SU-DHL-6 (cell line): ENCODE measurements at regions not wholly inside any gene's neighbourhood (a gene's known extent, or its start where the extent isn't known, plus 50 kb on each side); places are given as distances from the start of the nearest gene placed in this dataset.

ENCODE experiments used
- H2AFZ ChIP-seq: fragments of 200-600 bp; sonication (generic); 2 replicates; pipeline ENCODE4 v1.6.1; 2014; ENCODE audit warnings: low read depth, mild to moderate bottlenecking, moderate library complexity, mixed read lengths, antibody characterized with exemption, low read length; ENCODE audit not compliant: severe bottlenecking
- H3F3A ChIP-seq: fragments of 200-600 bp; shearing (Covaris generic); 2 replicates; pipeline ENCODE4 v1.6.0; 2016; ENCODE audit warnings: antibody characterized with exemption, mild to moderate bottlenecking; ENCODE audit not compliant: insufficient read depth
- H3K27ac ChIP-seq: fragments of 200-600 bp; sonication (generic); 2 replicates; pipeline ENCODE4 v1.5.1; 2016; ENCODE audit warnings: low read depth, mild to moderate bottlenecking, low read length, moderate library complexity, mixed read lengths
- H3K27me3 ChIP-seq: fragments of 200-600 bp; sonication (generic), shearing (Covaris generic); 2 replicates; pipeline ENCODE4 v1.6.0; 2014; ENCODE audit warnings: mild to moderate bottlenecking, low read length
- H3K36me3 ChIP-seq: fragments of 200-600 bp; sonication (generic); 2 replicates; pipeline ENCODE4 v1.6.1; 2014; ENCODE audit warnings: mild to moderate bottlenecking, low read length, mixed read lengths
- H3K4me2 ChIP-seq: fragments of 300-600, 200-600 bp; shearing (Covaris generic), sonication (generic); 2 replicates; pipeline ENCODE4 v1.6.0; 2014; ENCODE audit warnings: low read length, low read depth, mild to moderate bottlenecking; ENCODE audit not compliant: poor library complexity, severe bottlenecking
- H3K4me3 ChIP-seq: fragments of 200-600 bp; sonication (generic); 2 replicates; pipeline ENCODE4 v1.5.1; 2014; ENCODE audit warnings: antibody characterized with exemption, low read length, mild to moderate bottlenecking, mixed read lengths; ENCODE audit not compliant: insufficient read depth, poor library complexity, severe bottlenecking
- H3K79me2 ChIP-seq: fragments of 200-600 bp; sonication (generic); 2 replicates; pipeline ENCODE4 v1.6.1; 2014; ENCODE audit warnings: mild to moderate bottlenecking, low read length, moderate library complexity; ENCODE audit not compliant: insufficient read depth
- H3K9ac ChIP-seq: fragments of 200-600 bp; sonication (generic); 2 replicates; pipeline ENCODE4 v1.7.0; 2014; ENCODE audit warnings: mild to moderate bottlenecking, low read length
- H3K9me2 ChIP-seq: fragments of 200-600 bp; sonication (generic); replicated peaks from 2 replicates; pipeline ENCODE4 v1.6.1; 2014; ENCODE audit warnings: low read length; ENCODE audit not compliant: insufficient read depth
- H3K9me3 ChIP-seq: fragments of 200-600 bp; sonication (generic); 2 replicates; pipeline ENCODE4 v1.6.1; 2014; ENCODE audit warnings: low read length, mixed read lengths; ENCODE audit not compliant: insufficient read depth
- H4K20me1 ChIP-seq: fragments of 200-600 bp; sonication (generic); 2 replicates; pipeline ENCODE4 v1.6.1; 2014; ENCODE audit warnings: low read depth, mild to moderate bottlenecking, antibody characterized with exemption, low read length, moderate library complexity, mixed read lengths
- CTCF ChIP-seq: fragments of 200-600 bp; sonication (generic); IDR thresholded peaks from one replicate; pipeline ENCODE4 v1.5.1; 2017; ENCODE audit warnings: antibody characterized with exemption, mild to moderate bottlenecking, low read length, moderate library complexity; ENCODE audit not compliant: insufficient read depth, poor library complexity, severe bottlenecking
- EZH2phosphoT487 ChIP-seq: fragments of 200-600 bp; sonication (generic), shearing (Covaris generic); conservative IDR thresholded peaks from 2 replicates; pipeline ENCODE4 v1.6.1; 2018; ENCODE audit warnings: mild to moderate bottlenecking, antibody characterized with exemption, low read length, moderate library complexity, mixed read lengths

GRCh38 chr5:125134216-125135081, 388.0 kb upstream of the ZNF608 start:
- no peak overlapping the region for H3K4me3 ChIP-seq
- no peak overlapping the region for H3K4me2 ChIP-seq
- H3F3A ChIP-seq, result no peaks in the 10 kb centered on the region
- no peak overlapping the region for H2AFZ ChIP-seq
- H3K9me2 ChIP-seq, result no peaks in the 10 kb centered on the region
- H3K36me3 ChIP-seq, result no peaks in the 10 kb centered on the region
- TF ChIP-seq EZH2phosphoT487 (no peak), CTCF (no peak)
- no peaks in the 10 kb centered on the region for H3K27me3 ChIP-seq
- no peaks in the 10 kb centered on the region for H3K79me2 ChIP-seq
- no peaks in the 10 kb centered on the region for H4K20me1 ChIP-seq
- H3K27ac ChIP-seq, result no peak overlapping the region
- no peak overlapping the region for H3K9ac ChIP-seq
- no peaks in the 10 kb centered on the region for H3K9me3 ChIP-seq

- H3F3A ChIP-seq, result no peaks in the 10 kb centered on the region
- no peaks in the 10 kb centered on the region for H4K20me1 ChIP-seq
- no peaks in the 10 kb centered on the region for H3K36me3 ChIP-seq
- no peaks in the 10 kb centered on the region for H3K9me3 ChIP-seq
- H3K9ac ChIP-seq, result no peak overlapping the region
- H3K9me2 ChIP-seq, result no peaks in the 10 kb centered on the region
- no peak overlapping the region for H3K27ac ChIP-seq
- TF ChIP-seq CTCF, result no peak
- TF ChIP-seq EZH2phosphoT487, result no peak
- H3K4me2 ChIP-seq, result no peak overlapping the region
- H3K27me3 ChIP-seq, result no peaks in the 10 kb centered on the region
- H3K4me3 ChIP-seq, result no peak overlapping the region
- no peaks in the 10 kb centered on the region for H3K79me2 ChIP-seq
- H2AFZ ChIP-seq, result no peak overlapping the region
These were observed 391.1 kb upstream of the ZNF608 start for GRCh38 chr5:125137535-125137934.

- Histone ChIP-seq H3K27ac (no peak overlapping the region), H3K27me3 (no peaks in the 10 kb centered on the region), H3K9me3 (no peaks in the 10 kb centered on the region), H3K9ac (no peak overlapping the region), H2AFZ (no peak overlapping the region), H3K4me3 (no peak overlapping the region), H3F3A (no peaks in the 10 kb centered on the region), H3K9me2 (no peaks in the 10 kb centered on the region), H3K36me3 (no peaks in the 10 kb centered on the region), H3K4me2 (no peak overlapping the region), H4K20me1 (no peaks in the 10 kb centered on the region), H3K79me2 (no peaks in the 10 kb centered on the region)
- no peak for TF ChIP-seq EZH2phosphoT487
- no peak for TF ChIP-seq CTCF
These were observed 391.8 kb upstream of the ZNF608 start for GRCh38 chr5:125138266-125138665.
